Activated T-helper 2 cell treated with anti-CD3 and anti-CD28 coated beads, Interferon-gamma antibody, Interleukin-2, Interleukin-4, amounts not matched to agents 10 μg/mL and 5 μg/mL and 100 μg/mL, durations not matched to agents 14 hours and 24 hours and 36 hours (primary cell): ENCODE measurements at regions not wholly inside any gene's neighbourhood (a gene's known extent, or its start where the extent isn't known, plus 50 kb on each side); places are given as distances from the start of the nearest gene placed in this dataset.

Experiments
- DNase-seq: peaks from one replicate; pipeline ENCODE4 v3.0.0; 2021; ENCODE audit warnings: low spot score
- H3K27ac Mint-ChIP-seq: one replicate; pipeline ENCODE4 v1.8.0; 2021; ENCODE audit warnings: mixed read lengths
- H3K27me3 Mint-ChIP-seq: one replicate; pipeline ENCODE4 v1.8.0; 2021; ENCODE audit warnings: low read depth, mixed read lengths
- H3K36me3 Mint-ChIP-seq: one replicate; pipeline ENCODE4 v1.8.0; 2021; ENCODE audit warnings: low read depth, mixed read lengths
- H3K4me1 Mint-ChIP-seq: one replicate; pipeline ENCODE4 v1.8.0; 2021; ENCODE audit warnings: low read depth, mixed read lengths
- H3K4me3 Mint-ChIP-seq: one replicate; pipeline ENCODE4 v1.8.0; 2021; ENCODE audit warnings: low read depth, mild to moderate bottlenecking, moderate library complexity, mixed read lengths
- H3K9me3 Mint-ChIP-seq: one replicate; pipeline ENCODE4 v1.8.0; 2021; ENCODE audit warnings: mixed read lengths
- intact Hi-C: fragments of 100-400 bp; cut with micrococcal nuclease; formaldehyde crosslinking; loops from one replicate; pipeline ENCODE4 v1.15.1; 2023

- no peaks in the 10 kb centered on the region for H3K4me1 Mint-ChIP-seq
- H3K27ac Mint-ChIP-seq, result no peak overlapping the region
- H3K36me3 Mint-ChIP-seq, result no peaks in the 10 kb centered on the region
- no peak for DNase-seq
- intact Hi-C loops, result loop anchor here (10.0 kb wide), 1 partner anchor 664 kb away; no protein-coding TSS in a partner anchor
- no peaks in the 10 kb centered on the region for H3K9me3 Mint-ChIP-seq
- H3K27me3 Mint-ChIP-seq, result peaks cover 8% of the 10 kb centered on the region
- no peak overlapping the region for H3K4me3 Mint-ChIP-seq
Observed at GRCh38 chr2:160918906-160919503, 241.2 kb upstream of the TANK start.

GRCh38 chr2:160920061-160920460, 240.2 kb upstream of the TANK start:
- Mint-ChIP-seq H3K4me3 (no peak overlapping the region), H3K27ac (no peak overlapping the region)

GRCh38 chr2:160920791-160921303, 239.4 kb upstream of the TANK start:
- H3K36me3 Mint-ChIP-seq, result no peaks in the 10 kb centered on the region
- no peak for DNase-seq
- peaks cover 6% of the 10 kb centered on the region for H3K27me3 Mint-ChIP-seq
- no peaks in the 10 kb centered on the region for H3K9me3 Mint-ChIP-seq
- no peak overlapping the region for H3K27ac Mint-ChIP-seq
- H3K4me1 Mint-ChIP-seq, result no peaks in the 10 kb centered on the region
- no peak overlapping the region for H3K4me3 Mint-ChIP-seq
- intact Hi-C loops, result no loop called here

More at GRCh38 chr2:160920061-160920460, 240.2 kb upstream of the TANK start:
- H3K9me3 Mint-ChIP-seq, result no peaks in the 10 kb centered on the region
- peaks cover 6% of the 10 kb centered on the region for H3K27me3 Mint-ChIP-seq
- intact Hi-C loops, result no loop called here
- no peak for DNase-seq
- no peaks in the 10 kb centered on the region for H3K4me1 Mint-ChIP-seq
- H3K36me3 Mint-ChIP-seq, result no peaks in the 10 kb centered on the region

- Mint-ChIP-seq H3K27ac (no peak overlapping the region), H3K4me1 (no peaks in the 10 kb centered on the region), H3K9me3 (no peaks in the 10 kb centered on the region), H3K4me3 (no peak overlapping the region), H3K36me3 (no peaks in the 10 kb centered on the region), H3K27me3 (peaks cover 8% of the 10 kb centered on the region)
- no peak for DNase-seq
- intact Hi-C loops, result no loop called here
Observed at GRCh38 chr2:160921386-160921964, 238.8 kb upstream of the TANK start.

- intact Hi-C loops, result no loop called here
- Mint-ChIP-seq H3K36me3 (no peaks in the 10 kb centered on the region), H3K9me3 (no peaks in the 10 kb centered on the region), H3K4me3 (no peak overlapping the region), H3K27me3 (peaks cover 3% of the 10 kb centered on the region), H3K4me1 (no peaks in the 10 kb centered on the region), H3K27ac (no peak overlapping the region)
- DNase-seq, result no peak
Observed at GRCh38 chr2:160924936-160925353, 235.3 kb upstream of the TANK start.

GRCh38 chr2:160925956-160926355, 234.3 kb upstream of the TANK start:
- DNase-seq, result no peak
- no peaks in the 10 kb centered on the region for H3K9me3 Mint-ChIP-seq
- intact Hi-C loops, result no loop called here
- H3K27me3 Mint-ChIP-seq, result peaks cover 3% of the 10 kb centered on the region
- H3K4me3 Mint-ChIP-seq, result no peak overlapping the region
- no peak overlapping the region for H3K27ac Mint-ChIP-seq
- H3K4me1 Mint-ChIP-seq, result no peaks in the 10 kb centered on the region
- no peaks in the 10 kb centered on the region for H3K36me3 Mint-ChIP-seq

- no peaks in the 10 kb centered on the region for H3K9me3 Mint-ChIP-seq
- intact Hi-C loops, result no loop called here
Observed at GRCh38 chr2:160927324-160927723, 232.9 kb upstream of the TANK start.

GRCh38 chr2:160928854-160929301, 231.3 kb upstream of the TANK start:
- no peaks in the 10 kb centered on the region for H3K4me1 Mint-ChIP-seq
- no peaks in the 10 kb centered on the region for H3K36me3 Mint-ChIP-seq
- no peak overlapping the region for H3K4me3 Mint-ChIP-seq
- peaks cover 3% of the 10 kb centered on the region for H3K27me3 Mint-ChIP-seq
- H3K9me3 Mint-ChIP-seq, result no peaks in the 10 kb centered on the region
- no peak for DNase-seq
- no peak overlapping the region for H3K27ac Mint-ChIP-seq
- intact Hi-C loops, result no loop called here

More at GRCh38 chr2:160927324-160927723, 232.9 kb upstream of the TANK start:
- no peaks in the 10 kb centered on the region for H3K4me1 Mint-ChIP-seq
- no peaks in the 10 kb centered on the region for H3K36me3 Mint-ChIP-seq
- H3K4me3 Mint-ChIP-seq, result no peak overlapping the region
- H3K27ac Mint-ChIP-seq, result no peak overlapping the region
- no peak for DNase-seq
- H3K27me3 Mint-ChIP-seq, result peaks cover 5% of the 10 kb centered on the region

GRCh38 chr2:160931531-160931930, 228.7 kb upstream of the TANK start:
- H3K4me3 Mint-ChIP-seq, result no peak overlapping the region
- no peaks in the 10 kb centered on the region for H3K36me3 Mint-ChIP-seq
- H3K4me1 Mint-ChIP-seq, result no peaks in the 10 kb centered on the region
- no peaks in the 10 kb centered on the region for H3K9me3 Mint-ChIP-seq
- H3K27me3 Mint-ChIP-seq, result peaks cover 2% of the 10 kb centered on the region
- intact Hi-C loops, result no loop called here
- H3K27ac Mint-ChIP-seq, result no peak overlapping the region
- DNase-seq, result no peak

GRCh38 chr2:160932960-160933359, 227.3 kb upstream of the TANK start:
- H3K27ac Mint-ChIP-seq, result no peak overlapping the region
- no peaks in the 10 kb centered on the region for H3K9me3 Mint-ChIP-seq
- intact Hi-C loops, result no loop called here
- no peak for DNase-seq
- H3K4me3 Mint-ChIP-seq, result no peak overlapping the region
- H3K4me1 Mint-ChIP-seq, result no peaks in the 10 kb centered on the region
- H3K36me3 Mint-ChIP-seq, result no peaks in the 10 kb centered on the region
- peaks cover 3% of the 10 kb centered on the region for H3K27me3 Mint-ChIP-seq

- Mint-ChIP-seq H3K9me3 (no peaks in the 10 kb centered on the region), H3K4me1 (peaks cover under 1% of the 10 kb centered on the region), H3K27me3 (peaks cover 3% of the 10 kb centered on the region), H3K4me3 (no peak overlapping the region), H3K27ac (no peak overlapping the region), H3K36me3 (no peaks in the 10 kb centered on the region)
- intact Hi-C loops, result no loop called here
- DNase-seq, result no peak
Observed at GRCh38 chr2:160934263-160934662, 226.0 kb upstream of the TANK start.

- Mint-ChIP-seq H3K27me3 (peaks cover 3% of the 10 kb centered on the region), H3K36me3 (no peaks in the 10 kb centered on the region), H3K27ac (no peak overlapping the region), H3K9me3 (no peaks in the 10 kb centered on the region), H3K4me1 (peaks cover 1% of the 10 kb centered on the region), H3K4me3 (no peak overlapping the region)
- DNase-seq, result no peak
- intact Hi-C loops, result no loop called here
Observed at GRCh38 chr2:160934991-160935390, 225.2 kb upstream of the TANK start.

- Mint-ChIP-seq H3K4me3 (no peak overlapping the region), H3K36me3 (no peaks in the 10 kb centered on the region), H3K27ac (no peak overlapping the region), H3K27me3 (peaks cover 3% of the 10 kb centered on the region), H3K4me1 (peaks cover 7% of the 10 kb centered on the region), H3K9me3 (no peaks in the 10 kb centered on the region)
- no peak for DNase-seq
- intact Hi-C loops, result no loop called here
Observed at GRCh38 chr2:160936044-160936806, 224.0 kb upstream of the TANK start.
